ENCODE measurements at regions not wholly inside any gene's neighbourhood (a gene's known extent, or its start where the extent isn't known, plus 50 kb on each side); places are given as distances from the start of the nearest gene placed in this dataset.

- no peak for TF ChIP-seq CTCF (IDR thresholded peaks at IDR 0.05)
- no peak for TF ChIP-seq POLR2A (IDR thresholded peaks at IDR 0.05)
Observed at GRCh38 chr7:49060743-49061142, 136.4 kb downstream of the CDC14C start.
